Endothelial cell (in vitro differentiated cells): ENCODE measurements at regions not wholly inside any gene's neighbourhood (a gene's known extent, or its start where the extent isn't known, plus 50 kb on each side); places are given as distances from the start of the nearest gene placed in this dataset.

Experiments
- DNase-seq: peaks from one replicate; pipeline ENCODE4 v3.0.0; 2021; ENCODE audit warnings: low spot score
- H3K27ac Mint-ChIP-seq: one replicate; pipeline ENCODE4 v1.8.0; 2021; ENCODE audit warnings: mixed read lengths, inconsistent platforms; ENCODE audit not compliant: unreplicated experiment
- H3K27me3 Mint-ChIP-seq: one replicate; pipeline ENCODE4 v1.8.0; 2021; ENCODE audit warnings: mild to moderate bottlenecking, moderate library complexity, mixed read lengths, inconsistent platforms; ENCODE audit not compliant: unreplicated experiment
- H3K36me3 Mint-ChIP-seq: one replicate; pipeline ENCODE4 v1.8.0; 2021; ENCODE audit warnings: mild to moderate bottlenecking, low read depth, mixed read lengths, inconsistent platforms; ENCODE audit not compliant: unreplicated experiment
- H3K4me1 Mint-ChIP-seq: one replicate; pipeline ENCODE4 v1.8.0; 2021; ENCODE audit warnings: mild to moderate bottlenecking, mixed read lengths, inconsistent platforms; ENCODE audit not compliant: unreplicated experiment
- H3K4me3 Mint-ChIP-seq: one replicate; pipeline ENCODE4 v1.8.0; 2021; ENCODE audit warnings: mild to moderate bottlenecking, mixed read lengths, inconsistent platforms; ENCODE audit not compliant: unreplicated experiment
- H3K9me3 Mint-ChIP-seq: one replicate; pipeline ENCODE4 v1.8.0; 2021; ENCODE audit warnings: mixed read lengths, inconsistent platforms; ENCODE audit not compliant: unreplicated experiment
- CTCF ChIP-seq: fragments of 200-600 bp; sonication (generic); IDR thresholded peaks from one replicate; pipeline ENCODE4 v1.5.0; 2021; ENCODE audit warnings: antibody characterized with exemption; ENCODE audit not compliant: unreplicated experiment

- Mint-ChIP-seq H3K9me3 (no peaks in the 10 kb centered on the region), H3K4me3 (no peak overlapping the region), H3K27ac (no peak overlapping the region), H3K4me1 (peaks cover 2% of the 10 kb centered on the region), H3K36me3 (no peaks in the 10 kb centered on the region), H3K27me3 (peaks cover 16% of the 10 kb centered on the region)
- DNase-seq, result no peak
- TF ChIP-seq CTCF, result no peak
Measured at GRCh38 chrX:119996600-119997524, 53.3 kb upstream of the NKAP start.

- Mint-ChIP-seq H3K4me1 (peaks cover 1% of the 10 kb centered on the region), H3K9me3 (no peaks in the 10 kb centered on the region), H3K27me3 (peaks cover 13% of the 10 kb centered on the region), H3K4me3 (no peak overlapping the region), H3K36me3 (no peaks in the 10 kb centered on the region), H3K27ac (no peak overlapping the region)
- no peak for TF ChIP-seq CTCF
- no peak for DNase-seq
Measured at GRCh38 chrX:119996069-119996468, 52.5 kb upstream of the NKAP start.
